Amygdala (tissue), 56 donors: ENCODE measurements at regions not wholly inside any gene's neighbourhood (a gene's known extent, or its start where the extent isn't known, plus 50 kb on each side); places are given as distances from the start of the nearest gene placed in this dataset.
A peak's percentile ranks its signal among the peaks of the same experiment; 100 is the strongest.

ENCODE experiments used
- DNase-seq, 56 donors: peaks; one replicate each; lab custom pipeline; 2025; lab: John Stamatoyannopoulos, UW

- DNase-seq, result no peak
These were observed 72.0 kb upstream of the PAPPA start for GRCh38 chr9:116081435-116082115.

GRCh38 chr9:116083837-116084236, 69.8 kb upstream of the PAPPA start:
- no peak for DNase-seq

- no peak for DNase-seq
These were observed 69.1 kb upstream of the PAPPA start for GRCh38 chr9:116084497-116084896.

GRCh38 chr9:116087246-116087645, 66.3 kb upstream of the PAPPA start:
- peak in 14 of 56 donors; percentile 0 to 64 (median 4) for DNase-seq

GRCh38 chr9:116087751-116088194, 65.8 kb upstream of the PAPPA start:
- DNase-seq, result peak in 5 of 56 donors; percentile 0 to 25 (median 1)

GRCh38 chr9:116088396-116088795, 65.2 kb upstream of the PAPPA start:
- no peak for DNase-seq

- no peak for DNase-seq
These were observed 63.4 kb upstream of the PAPPA start for GRCh38 chr9:116090030-116090770.

GRCh38 chr9:116094846-116095245, 58.7 kb upstream of the PAPPA start:
- no peak for DNase-seq

GRCh38 chr9:116095403-116095802, 58.2 kb upstream of the PAPPA start:
- DNase-seq, result no peak

- DNase-seq, result no peak
These were observed 57.5 kb upstream of the PAPPA start for GRCh38 chr9:116096046-116096445.

GRCh38 chr9:116096853-116097252, 56.7 kb upstream of the PAPPA start:
- no peak for DNase-seq

- DNase-seq, result no peak
These were observed 55.1 kb upstream of the PAPPA start for GRCh38 chr9:116098476-116098875.

- DNase-seq, result no peak
These were observed 53.8 kb upstream of the PAPPA start for GRCh38 chr9:116099821-116100220.

- no peak for DNase-seq
These were observed 52.9 kb upstream of the PAPPA start for GRCh38 chr9:116100711-116101121.

- DNase-seq, result no peak
These were observed 52.1 kb upstream of the PAPPA start for GRCh38 chr9:116101516-116101915.

- DNase-seq, result no peak
These were observed 51.0 kb upstream of the PAPPA start for GRCh38 chr9:116102596-116102995.
